HG03196 (cell line): ENCODE measurements at regions not wholly inside any gene's neighbourhood (a gene's known extent, or its start where the extent isn't known, plus 50 kb on each side); places are given as distances from the start of the nearest gene placed in this dataset.
"Not testable (repeated sequence)": the region's sequence is repeated elsewhere in the genome, so short reads cannot be mapped to it uniquely, and the experiment has no call there.

ENCODE experiments used
- ATAC-seq: cut with Tn5 transposase; IDR thresholded peaks from one replicate; pipeline ENCODE4 v1.9.1; 2021; ENCODE audit not compliant: unreplicated experiment

DNA sequence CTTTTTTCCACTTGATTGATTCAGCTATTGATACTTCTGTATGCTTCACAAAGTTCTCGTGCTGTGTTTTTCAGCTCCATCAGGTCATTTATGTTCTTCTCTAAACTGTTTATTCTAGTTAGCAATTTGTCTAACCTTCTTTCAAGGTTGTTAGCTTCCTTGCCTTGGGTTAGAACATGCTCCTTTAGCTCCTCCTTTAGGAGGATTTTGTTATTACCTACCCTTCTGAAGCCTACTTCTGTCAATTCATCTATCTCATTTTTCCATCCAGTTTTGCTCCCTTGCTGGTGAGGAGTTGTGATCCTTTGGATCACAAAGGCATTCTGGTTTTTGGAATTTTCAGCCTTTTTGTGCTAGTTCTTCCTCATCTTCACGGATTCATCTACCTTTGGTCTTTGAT, 344.7 kb upstream of the CLEC14A start:
- ATAC-seq, result not testable (repeated sequence)

GRCh38 chr14:38593476-38593875, 337.6 kb upstream of the CLEC14A start:
- ATAC-seq, result no peak

- ATAC-seq, result no peak
Observed at GRCh38 chr14:38592764-38593442, 337.0 kb upstream of the CLEC14A start.

DNA sequence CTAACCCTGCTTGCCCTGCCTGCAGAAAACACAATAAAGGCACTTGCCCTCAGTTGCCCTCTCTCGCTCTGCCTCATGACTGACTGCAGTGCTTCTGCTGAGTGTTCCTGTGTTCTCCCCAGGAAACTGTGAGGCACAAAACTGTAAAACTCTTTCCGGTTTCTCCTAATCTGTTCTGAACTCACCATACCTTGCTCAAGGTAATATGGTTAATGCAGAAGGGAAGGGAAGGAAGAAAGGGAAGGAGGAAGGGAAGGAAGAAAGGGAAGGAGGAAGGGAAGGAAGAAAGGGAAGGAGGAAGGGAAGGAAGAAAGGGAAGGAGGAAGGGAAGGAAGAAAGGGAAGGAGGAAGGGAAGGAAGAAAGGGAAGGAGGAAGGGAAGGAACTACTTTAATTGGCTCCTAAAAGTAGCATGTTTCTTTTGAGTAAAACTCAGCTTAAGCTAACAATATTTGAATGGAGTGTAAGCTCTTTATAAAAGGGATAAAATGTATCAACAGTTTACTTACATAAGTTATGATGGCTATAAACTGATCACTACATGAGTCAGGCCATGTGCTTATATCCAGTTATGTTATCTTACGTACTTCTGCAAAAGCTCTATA, 334.0 kb upstream of the CLEC14A start:
- ATAC-seq, result no peak

- ATAC-seq, result no peak
Observed at GRCh38 chr14:38583471-38583870, 327.6 kb upstream of the CLEC14A start.

GRCh38 chr14:38578278-38578681, 322.4 kb upstream of the CLEC14A start:
- ATAC-seq, result no peak

- no peak for ATAC-seq
Observed at GRCh38 chr14:38567703-38568102, 311.8 kb upstream of the CLEC14A start.

GRCh38 chr14:38561657-38562056, 305.8 kb upstream of the CLEC14A start:
- no peak for ATAC-seq

GRCh38 chr14:38559711-38560110, 303.8 kb upstream of the CLEC14A start:
- ATAC-seq, result no peak

- ATAC-seq, result not testable (repeated sequence)
Observed at GRCh38 chr14:38557391-38557790, 301.5 kb upstream of the CLEC14A start.

DNA sequence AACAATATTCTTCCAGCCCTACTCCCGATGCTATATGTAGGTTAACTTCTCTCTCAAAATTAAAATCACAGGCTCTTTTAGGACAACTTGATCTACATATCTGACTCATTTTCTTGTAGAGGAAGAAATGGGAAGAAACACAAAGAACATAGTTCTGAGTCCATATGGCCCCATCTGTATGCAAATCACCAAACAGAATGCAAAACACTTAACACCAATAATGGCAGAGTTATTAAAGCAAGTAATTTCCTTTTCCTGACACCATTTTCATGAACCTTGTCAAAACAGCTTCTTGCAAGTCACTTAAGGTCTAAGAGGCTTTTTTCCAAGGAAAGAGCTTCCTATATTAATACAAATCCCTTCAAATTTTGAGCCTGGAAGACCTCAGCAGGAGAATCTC, 300.4 kb upstream of the CLEC14A start:
- no peak for ATAC-seq

- no peak for ATAC-seq
Observed at GRCh38 chr14:38554026-38554425, 298.1 kb upstream of the CLEC14A start.

- no peak for ATAC-seq
Observed at GRCh38 chr14:38553586-38553985, 297.7 kb upstream of the CLEC14A start.

GRCh38 chr14:38549564-38549963, 293.7 kb upstream of the CLEC14A start:
- ATAC-seq, result no peak

DNA sequence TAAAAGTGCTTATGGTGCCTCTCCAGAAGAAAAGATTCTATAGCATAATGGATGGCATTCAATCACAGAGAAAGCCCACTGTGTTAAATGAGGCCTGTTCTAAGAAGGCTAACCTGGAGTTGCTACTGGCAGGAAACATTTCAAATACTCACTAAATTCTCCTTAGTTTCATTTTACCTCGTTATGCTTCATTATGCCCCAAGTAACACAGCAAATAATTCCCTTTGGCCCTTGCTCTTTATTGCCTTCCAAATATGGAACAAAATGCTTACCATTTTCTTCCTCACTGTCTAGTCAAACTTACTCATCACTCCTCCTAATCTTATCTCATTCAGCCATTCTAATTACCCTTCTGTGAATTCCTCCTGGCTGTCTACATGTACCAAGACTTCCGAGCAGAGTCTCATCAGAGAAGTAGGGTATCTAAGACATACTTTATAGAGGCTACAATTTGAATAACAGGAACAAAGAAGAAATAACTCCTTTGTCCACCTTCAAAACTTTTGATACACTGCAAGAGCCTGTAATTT, 292.1 kb upstream of the CLEC14A start:
- no peak for ATAC-seq

- no peak for ATAC-seq
Observed at GRCh38 chr14:38546932-38547551, 291.1 kb upstream of the CLEC14A start.

GRCh38 chr14:38544776-38545175, 288.9 kb upstream of the CLEC14A start:
- no peak for ATAC-seq

DNA sequence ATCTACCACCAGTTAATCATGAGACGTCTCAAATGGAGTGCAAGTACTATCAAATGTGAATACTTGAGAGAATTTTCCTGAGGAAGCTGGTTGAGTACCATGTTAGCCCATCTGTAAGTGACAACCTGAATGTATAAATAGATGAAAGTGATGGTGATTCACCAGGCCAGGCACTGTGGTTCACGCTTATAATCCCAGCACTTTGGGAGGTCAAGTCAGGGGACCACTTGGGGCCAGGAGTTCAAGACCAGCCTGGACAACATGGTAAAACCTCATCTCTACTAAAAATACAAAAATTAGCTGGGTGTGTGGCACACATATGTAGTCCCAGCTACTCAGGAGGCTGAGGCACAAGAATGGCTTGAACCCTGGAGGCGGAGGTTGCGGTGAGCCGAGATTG, 288.0 kb upstream of the CLEC14A start:
- ATAC-seq, result not testable (repeated sequence)

- ATAC-seq, result not testable (repeated sequence)
Observed at GRCh38 chr14:38538053-38538452, 282.2 kb upstream of the CLEC14A start.

GRCh38 chr14:38536376-38537038, 280.6 kb upstream of the CLEC14A start:
- ATAC-seq, result no peak

- ATAC-seq, result no peak
Observed at GRCh38 chr14:38528582-38528981, 272.7 kb upstream of the CLEC14A start.

GRCh38 chr14:38527502-38527878, 271.6 kb upstream of the CLEC14A start:
- ATAC-seq, result no peak
